ENCODE measurements at regions not wholly inside any gene's neighbourhood (a gene's known extent, or its start where the extent isn't known, plus 50 kb on each side); places are given as distances from the start of the nearest gene placed in this dataset.

DNA sequence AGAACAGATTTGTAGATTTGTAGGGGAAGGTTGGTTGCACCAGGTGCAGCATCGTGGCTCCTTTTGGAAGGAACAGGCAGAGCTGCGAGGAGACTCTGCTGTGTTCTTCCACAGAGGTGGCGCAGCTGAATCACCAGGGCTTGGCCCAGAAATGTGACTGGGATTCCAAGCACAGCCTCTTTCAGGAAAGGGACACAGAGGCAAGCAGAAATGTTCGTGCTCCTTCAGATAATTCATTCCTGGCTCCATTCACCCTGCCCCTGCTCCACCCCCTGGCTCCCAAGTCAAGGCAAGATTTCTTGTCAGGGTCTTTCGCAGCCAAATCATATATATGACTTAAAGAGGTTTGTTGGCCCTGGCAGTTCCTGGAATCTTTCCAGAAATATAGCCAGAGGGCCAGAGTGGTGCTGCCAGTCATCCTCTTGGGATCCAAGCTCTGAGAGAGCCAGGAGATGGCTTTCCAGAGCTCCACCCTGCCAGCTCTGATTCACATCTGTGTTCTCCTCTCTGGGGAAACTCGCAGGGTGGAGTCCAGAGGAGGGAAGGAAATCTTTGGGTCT, 203.9 kb upstream of the TANK start:
- no peak for DNase-seq (ENCODE audit: low read depth)
- H3K4me3 ChIP-seq (replicated peaks; ENCODE audit: low read depth, low read length): no peak overlapping the region
- no peak for TF ChIP-seq CTCF (IDR thresholded peaks at IDR 0.05; ENCODE audit: low read length, missing control alignments)

GRCh38 chr2:160963957-160964356, 196.3 kb upstream of the TANK start:
- H3K4me3 ChIP-seq (replicated peaks; ENCODE audit: low read depth, low read length): no peak overlapping the region
- DNase-seq (ENCODE audit: low read depth): peak; percentile 61
- no peak for TF ChIP-seq CTCF (IDR thresholded peaks at IDR 0.05; ENCODE audit: low read length, missing control alignments)

DNA sequence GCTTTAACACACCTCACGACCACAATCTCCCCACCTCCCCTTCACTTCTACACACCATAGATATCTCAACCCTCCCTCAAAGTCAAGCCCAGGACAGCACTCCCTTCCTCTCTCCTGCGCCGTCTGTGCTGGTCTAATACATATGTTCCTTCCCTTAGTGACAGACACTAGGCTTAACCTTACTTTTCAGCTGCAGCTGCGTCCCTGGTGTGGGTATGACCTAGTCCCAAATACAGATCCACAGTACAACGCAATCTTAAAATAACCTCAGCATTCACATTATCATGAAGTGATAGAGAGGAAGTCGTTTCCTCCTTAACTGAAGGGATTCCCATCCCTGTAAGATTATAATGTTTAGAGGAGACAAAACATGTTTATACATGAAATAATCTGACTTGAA, 192.7 kb upstream of the TANK start:
- no peak for TF ChIP-seq CTCF (IDR thresholded peaks at IDR 0.05; ENCODE audit: low read length, missing control alignments)
- H3K4me3 ChIP-seq (replicated peaks; ENCODE audit: low read depth, low read length): no peak overlapping the region
- no peak for DNase-seq (ENCODE audit: low read depth)

GRCh38 chr2:160968183-160968582, 192.0 kb upstream of the TANK start:
- TF ChIP-seq CTCF (IDR thresholded peaks at IDR 0.05; ENCODE audit: low read length, missing control alignments): no peak
- no peak overlapping the region for H3K4me3 ChIP-seq (replicated peaks; ENCODE audit: low read depth, low read length)
- peak; percentile 40 for DNase-seq (ENCODE audit: low read depth)

- DNase-seq (ENCODE audit: low read depth): peak; percentile 93
Measured at GRCh38 chr2:160970052-160970965, 189.9 kb upstream of the TANK start.

GRCh38 chr2:160973991-160974390, 186.2 kb upstream of the TANK start:
- TF ChIP-seq CTCF (IDR thresholded peaks at IDR 0.05; ENCODE audit: low read length, missing control alignments): no peak
- DNase-seq (ENCODE audit: low read depth): no peak
- no peak overlapping the region for H3K4me3 ChIP-seq (replicated peaks; ENCODE audit: low read depth, low read length)

More at GRCh38 chr2:160970052-160970965, 189.9 kb upstream of the TANK start:
- peak; percentile 81 for TF ChIP-seq CTCF (IDR thresholded peaks at IDR 0.05; ENCODE audit: low read length, missing control alignments)
- no peak overlapping the region for H3K4me3 ChIP-seq (replicated peaks; ENCODE audit: low read depth, low read length)

Data from fibroblast of pulmonary artery (primary cell).